GM19463 (cell line): ENCODE measurements at regions not wholly inside any gene's neighbourhood (a gene's known extent, or its start where the extent isn't known, plus 50 kb on each side); places are given as distances from the start of the nearest gene placed in this dataset.
"Not testable (repeated sequence)": the region's sequence is repeated elsewhere in the genome, so short reads cannot be mapped to it uniquely, and the experiment has no call there.

Source experiments
- ATAC-seq: cut with Tn5 transposase; IDR thresholded peaks from one replicate; pipeline ENCODE4 v1.9.1; 2021; ENCODE audit warnings: mild to moderate bottlenecking, moderate library complexity; ENCODE audit not compliant: unreplicated experiment

DNA sequence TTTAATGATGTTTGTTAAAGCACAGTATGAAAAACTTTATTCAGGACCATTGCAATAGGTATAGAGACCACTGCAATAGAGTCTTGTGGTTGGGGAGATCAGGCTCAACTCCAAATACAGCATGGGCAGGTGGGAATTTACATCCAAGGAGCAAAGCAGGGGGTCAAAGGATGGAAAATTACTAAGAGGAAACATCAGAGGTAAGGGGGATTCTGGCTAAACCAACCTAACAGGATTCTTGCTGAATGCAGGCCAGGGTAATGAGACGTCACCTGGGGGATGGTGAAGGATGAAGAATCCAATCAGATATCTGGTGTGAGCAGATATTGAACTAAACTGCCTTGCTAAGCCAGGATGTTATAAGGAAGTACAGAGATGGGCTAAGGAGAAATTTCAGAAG, 126.6 kb upstream of the MIR17HG start:
- no peak for ATAC-seq

DNA sequence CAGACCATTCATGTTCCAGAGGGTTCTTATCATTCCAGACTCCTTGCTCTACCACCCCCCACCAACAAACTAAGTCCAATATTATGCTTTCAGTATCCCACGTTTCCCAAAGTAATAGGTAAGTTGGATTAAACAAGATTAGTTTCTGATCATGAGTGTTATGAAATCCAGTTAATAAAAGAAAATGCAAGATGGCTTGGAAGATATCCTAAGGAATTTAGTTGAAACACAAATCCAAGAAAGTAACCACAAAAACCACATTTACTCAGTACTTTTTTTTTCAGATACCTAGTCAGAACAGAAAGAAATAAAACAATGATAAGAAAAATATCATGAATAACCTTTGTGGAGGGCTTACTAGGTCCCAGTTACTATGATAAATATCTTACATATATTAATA, 119.4 kb upstream of the MIR17HG start:
- no peak for ATAC-seq

DNA sequence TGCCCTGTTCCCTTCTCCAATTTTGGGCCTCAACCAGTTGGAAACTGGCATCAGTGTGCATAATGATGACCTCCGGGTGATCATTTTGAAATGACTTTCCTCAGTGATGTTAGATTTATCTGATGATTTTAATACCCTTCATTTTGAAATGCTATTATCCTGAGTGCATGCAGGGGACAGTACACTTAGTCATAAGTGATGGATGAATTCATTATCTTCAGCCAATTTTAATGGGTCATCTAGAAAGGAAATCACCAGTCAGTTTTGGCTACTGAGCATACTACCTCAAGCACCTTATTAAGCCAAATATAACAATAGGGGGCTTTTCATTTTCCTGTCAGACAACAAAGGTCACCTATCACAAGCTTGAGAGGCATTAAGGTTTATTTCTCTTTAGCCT, 118.5 kb upstream of the MIR17HG start:
- ATAC-seq = no peak

DNA sequence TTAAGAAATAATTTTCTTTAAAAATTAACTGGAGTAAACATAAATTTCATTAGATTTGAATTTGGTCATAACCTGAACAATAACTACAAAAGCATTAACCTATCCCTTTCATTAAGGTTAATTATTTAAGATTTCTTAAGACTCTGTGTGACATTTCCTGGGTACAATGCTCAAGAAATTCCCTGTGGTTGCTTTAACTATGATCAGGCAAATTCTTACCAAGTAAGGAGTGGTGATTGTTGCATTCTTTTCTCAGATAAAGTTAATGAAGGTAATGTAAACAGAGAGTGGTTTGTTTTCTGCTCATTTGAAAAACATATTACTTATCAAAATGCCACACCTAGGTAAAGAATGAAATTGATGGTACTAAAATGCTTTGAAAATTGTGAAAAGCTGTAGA, 114.8 kb upstream of the MIR17HG start:
- ATAC-seq = no peak

DNA sequence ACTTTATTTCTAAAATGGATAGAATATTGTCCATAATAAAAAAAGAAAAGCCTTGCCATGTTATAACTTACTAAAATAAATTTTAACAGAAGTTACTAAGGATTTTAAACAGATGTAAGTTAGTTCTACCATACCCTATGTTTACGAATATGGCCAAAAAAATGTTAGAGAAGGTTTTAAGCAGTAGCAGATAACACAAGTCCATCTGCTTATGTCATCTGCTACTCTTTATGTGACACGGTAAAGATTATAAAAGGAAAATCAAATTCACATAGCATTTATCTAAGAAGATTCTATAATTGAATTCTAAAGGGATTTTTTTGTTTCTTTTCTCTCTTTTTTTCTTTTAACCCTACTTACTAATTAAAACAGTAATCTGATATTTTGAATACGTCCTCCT, 114.2 kb upstream of the MIR17HG start:
- no peak for ATAC-seq

DNA sequence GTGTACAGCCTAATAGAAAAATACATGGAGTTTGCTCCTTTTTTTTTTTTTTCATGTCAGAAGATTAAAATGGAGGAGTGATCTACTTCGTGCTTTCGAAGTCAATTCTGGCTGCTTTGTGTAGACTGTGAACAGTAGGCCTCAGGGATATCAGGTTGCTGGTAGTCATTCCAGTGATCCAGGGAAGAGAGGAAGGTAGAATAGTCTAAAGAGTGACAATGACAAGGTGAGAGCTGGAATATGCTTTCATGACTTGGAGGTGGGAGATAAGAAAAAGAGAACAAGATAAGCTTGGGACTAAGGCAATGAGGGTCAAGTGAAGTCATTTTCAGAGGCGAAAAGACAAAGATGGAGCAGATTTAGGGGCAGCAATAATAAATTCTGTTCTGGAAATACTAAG, 111.3 kb upstream of the MIR17HG start:
- ATAC-seq = no peak

DNA sequence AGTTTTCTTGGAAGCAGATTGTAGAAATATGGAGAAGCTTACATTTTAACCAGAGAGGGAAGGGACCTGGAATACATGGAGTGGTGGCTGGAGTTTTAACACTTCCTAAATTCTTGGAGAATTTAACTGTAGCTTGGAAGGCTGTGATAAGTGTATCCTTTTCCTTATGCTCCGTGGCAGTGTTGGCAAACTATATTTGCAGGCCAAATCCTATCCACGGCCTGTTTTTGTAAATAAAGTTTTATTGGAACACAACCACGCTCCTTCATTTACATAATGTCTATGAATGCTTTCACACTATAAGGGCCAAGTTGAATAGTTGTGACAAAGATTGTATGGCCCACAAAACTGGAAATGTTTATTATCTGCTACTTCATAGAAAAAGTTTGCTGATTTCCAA, 110.6 kb upstream of the MIR17HG start:
- ATAC-seq = no peak

DNA sequence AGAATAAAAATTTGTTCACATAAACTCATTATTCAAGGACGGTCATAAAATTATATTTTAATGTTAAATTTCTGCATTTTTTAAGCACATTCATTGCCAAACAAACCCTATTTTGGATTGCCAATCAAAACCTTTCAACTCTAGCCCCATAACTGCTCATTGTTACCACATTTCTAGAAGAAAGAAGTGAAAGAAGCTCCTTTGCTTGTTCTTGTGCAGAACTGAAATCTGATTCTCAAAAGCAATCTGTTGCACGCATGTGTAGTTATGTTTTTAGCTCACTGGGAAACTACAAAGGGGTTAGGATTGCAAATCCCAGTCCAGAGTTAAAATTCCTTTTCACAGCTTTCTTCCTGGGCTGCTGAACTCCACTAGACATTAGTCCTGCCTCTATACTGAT, 109.5 kb upstream of the MIR17HG start:
- no peak for ATAC-seq

DNA sequence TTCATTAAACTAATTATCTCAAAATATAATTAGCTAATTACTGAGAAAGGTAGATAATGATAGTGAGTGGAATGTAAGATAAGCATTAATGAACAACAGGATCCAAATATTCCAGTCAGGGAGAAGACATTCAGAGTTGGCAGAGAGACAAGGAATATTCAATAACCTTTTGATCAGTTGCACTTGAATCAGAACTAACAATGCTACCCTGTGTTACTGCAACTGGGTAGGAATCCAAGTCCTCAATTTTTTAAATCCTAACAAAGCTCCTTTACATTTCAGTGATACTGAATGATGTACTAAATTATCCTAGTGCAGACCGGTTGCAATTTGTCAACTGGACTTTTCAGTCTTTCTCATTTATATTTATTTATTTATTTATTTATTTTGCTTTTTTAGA, 107.1 kb upstream of the MIR17HG start:
- ATAC-seq = no peak

DNA sequence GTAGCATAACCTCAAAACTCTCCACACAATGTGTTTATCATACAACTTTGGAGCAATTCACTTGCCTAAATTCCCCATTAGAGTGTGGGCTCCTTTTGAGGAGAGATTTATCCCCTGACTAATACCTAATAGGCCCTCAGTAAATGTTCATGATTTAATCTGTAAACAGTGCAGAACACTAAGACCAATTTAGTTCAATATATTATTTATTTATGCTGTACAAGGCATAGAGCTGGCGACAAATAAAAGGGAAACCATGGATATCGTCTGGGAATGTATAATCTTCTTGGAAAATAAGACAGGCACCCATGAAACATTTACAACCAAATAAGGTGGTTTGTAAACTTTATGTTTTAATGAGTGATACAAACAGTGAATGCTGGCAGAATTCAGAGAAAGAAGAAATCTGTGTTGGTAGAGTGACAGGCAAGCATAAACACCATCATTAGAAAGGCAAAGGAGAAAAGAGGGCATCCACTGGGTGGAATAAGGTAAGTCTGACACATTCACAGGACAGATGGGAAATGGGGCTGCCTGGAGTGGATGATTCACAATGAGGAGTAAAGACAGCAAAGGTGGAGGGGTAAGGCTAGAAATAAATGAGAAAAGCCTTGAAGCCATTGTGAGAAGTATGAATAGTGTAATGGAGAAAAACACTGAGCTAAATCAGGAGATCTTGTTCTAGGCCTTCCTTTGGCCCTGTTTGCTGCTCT, 106.1 kb upstream of the MIR17HG start:
- ATAC-seq = no peak

DNA sequence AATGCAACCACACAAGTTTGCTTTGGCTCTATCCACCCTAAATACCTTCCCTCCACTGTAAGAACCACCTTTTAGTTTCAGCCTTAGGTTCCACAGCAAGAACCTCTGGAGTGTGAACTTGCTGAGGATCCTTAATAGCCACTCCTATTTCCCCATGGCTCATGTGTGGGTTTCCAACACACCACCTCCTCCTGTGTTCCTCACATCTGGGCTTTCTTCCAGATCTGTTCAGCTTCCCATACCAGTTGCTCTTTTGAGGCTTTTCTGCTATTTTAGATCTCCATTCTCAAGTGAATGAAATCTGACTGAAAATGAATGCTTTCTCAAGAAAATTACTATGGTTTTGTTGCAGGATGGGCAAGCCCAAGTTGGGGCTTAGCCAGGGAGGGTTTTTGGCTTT, 104.8 kb upstream of the MIR17HG start:
- no peak for ATAC-seq

DNA sequence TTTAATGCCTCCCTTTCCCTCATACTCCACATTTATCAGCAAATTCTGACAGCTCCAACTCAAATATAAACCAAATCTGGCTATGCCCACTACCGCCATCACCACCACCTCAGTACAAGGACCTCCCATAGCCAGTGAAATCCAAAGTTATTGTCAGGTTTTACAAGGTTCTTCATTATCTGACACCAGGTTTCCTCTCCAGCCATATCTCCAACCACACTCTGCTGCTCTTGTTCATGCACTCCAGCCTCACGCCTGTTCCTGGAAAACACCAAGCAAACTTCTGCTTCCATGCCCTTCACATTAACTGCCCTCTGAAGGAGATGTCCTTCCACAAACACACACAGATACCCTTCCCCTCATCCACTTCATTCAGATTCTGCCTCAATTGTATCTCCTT, 102.2 kb upstream of the MIR17HG start:
- no peak for ATAC-seq

DNA sequence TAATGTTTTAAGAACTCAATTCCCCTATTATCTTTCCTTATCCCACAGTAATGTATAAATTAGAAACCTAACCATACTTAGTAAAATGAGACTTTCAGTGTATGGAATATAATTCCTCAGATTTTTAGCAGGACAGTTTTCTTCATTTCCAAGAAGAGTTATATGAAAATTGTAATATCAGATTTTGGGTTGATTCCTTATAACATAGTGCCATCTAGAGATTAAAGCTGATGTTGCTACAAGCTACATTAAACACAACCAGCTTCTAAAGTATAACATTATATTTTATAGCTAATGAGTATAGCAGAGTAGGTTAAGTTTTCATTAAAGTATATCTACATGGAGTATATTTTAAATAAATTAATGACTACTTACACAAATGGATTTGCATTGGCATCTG, 99.7 kb upstream of the MIR17HG start:
- ATAC-seq = no peak

DNA sequence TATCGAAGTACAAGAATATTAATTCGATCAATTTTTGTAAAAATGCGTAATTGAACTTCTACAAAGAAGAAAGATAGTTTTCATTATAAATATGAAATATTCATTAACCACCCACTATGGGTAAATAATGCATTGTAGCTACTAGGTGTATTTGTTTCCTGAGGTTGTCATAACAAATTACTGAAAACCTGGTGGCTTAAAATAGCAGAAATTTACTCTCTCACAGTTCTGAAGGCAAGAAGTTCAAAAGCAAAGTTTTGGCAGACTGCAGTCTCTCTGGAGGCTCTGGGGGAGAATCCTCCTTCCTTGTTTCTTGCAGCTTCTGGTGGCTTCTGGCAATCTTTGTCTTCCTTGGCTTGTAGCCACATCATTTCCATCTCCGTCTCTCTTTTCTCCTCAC, 99.2 kb upstream of the MIR17HG start:
- ATAC-seq = no peak

DNA sequence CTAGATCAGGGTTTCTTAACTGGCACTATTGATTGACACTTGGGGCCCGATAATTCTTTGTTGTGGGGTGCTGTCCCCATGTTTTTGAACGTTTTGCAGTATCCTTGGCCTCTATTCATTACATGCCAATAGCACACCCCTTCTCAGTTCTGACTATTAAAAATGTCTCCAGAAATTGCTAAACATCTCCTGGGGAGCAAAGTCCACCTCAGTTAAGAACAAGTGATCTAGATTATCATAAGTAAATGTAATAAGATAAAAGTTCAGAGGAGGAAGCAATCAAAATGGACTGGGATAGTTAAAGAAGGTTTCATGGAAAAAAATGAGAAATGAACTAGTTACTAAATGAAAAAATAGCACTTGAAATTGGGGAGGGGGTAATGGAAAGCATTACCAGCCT, 98.1 kb upstream of the MIR17HG start:
- ATAC-seq = no peak

DNA sequence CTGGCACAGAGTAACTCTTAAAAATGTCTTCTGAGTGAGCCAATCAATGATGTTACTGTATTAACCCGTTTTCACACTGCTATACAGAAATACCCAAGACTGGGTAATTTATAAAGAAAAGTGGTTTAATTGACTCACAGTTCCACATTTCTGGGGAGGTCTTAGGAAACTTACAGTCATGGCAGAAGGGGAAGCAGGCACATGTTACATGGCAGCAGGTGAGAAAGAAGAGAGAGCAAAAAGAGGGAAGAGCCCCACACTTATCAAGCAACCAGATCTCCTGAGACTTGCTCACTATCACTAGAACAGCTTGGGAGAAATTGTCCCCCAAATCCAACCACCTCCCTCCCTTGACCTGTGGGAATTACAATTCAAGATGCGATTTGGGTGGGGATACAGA, 97.6 kb upstream of the MIR17HG start:
- ATAC-seq = no peak

DNA sequence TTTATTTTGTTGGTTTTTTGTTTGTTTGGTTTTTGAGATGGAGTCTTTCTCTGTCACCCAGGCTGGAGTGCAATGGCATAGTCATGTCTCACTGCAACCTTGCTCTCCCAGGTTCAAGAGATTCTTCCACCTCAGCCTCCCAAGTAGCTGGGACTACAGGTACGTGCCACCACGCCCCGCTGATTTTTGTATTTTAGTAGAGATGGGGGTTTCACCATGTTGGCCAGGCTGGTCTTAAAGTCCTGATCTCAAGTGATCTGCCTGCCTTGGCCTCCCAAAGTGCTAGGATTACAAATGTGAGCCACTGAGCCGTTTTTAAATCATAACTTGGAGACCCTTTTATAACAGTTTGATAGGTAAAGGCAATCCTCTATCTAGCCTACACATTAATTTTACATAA, 95.9 kb upstream of the MIR17HG start:
- not testable (repeated sequence) for ATAC-seq

DNA sequence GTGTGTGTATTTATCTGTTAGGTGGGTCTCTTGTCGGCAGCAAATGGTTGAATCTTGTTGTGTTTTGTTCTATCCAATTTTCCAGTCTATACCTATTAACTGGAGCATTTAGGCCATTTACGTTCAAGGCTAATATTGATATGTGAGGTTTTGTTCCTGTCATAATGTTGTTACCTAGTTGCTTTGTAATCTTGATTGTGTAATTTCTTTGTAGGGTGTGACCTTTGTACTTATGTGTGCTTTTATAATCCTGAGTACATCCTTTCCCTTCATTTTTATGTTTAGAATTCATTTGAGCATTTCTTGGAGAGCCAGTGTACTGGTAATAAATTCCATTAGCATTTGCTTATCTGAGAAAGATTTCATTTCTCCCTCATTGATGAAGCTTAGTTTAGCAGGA, 83.0 kb upstream of the MIR17HG start:
- no peak for ATAC-seq

DNA sequence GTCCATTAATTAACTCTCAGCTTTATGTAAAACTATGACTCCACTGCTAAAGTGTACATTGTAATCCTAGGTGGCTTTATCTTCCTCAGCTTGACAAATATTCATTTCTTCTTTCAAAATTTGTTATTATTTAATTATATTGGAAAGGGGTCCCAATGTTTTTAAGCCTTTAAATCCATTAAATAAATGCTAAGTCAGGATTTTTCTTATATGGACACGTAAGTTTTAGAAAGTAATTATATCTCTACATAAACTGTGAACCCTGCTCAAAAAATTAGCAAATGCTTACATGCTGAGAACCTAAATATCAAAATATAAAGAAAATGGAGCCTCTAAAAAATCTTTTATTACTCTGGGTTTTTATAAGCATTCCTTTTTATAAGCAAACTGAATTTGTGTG, 78.2 kb upstream of the MIR17HG start:
- ATAC-seq = no peak

DNA sequence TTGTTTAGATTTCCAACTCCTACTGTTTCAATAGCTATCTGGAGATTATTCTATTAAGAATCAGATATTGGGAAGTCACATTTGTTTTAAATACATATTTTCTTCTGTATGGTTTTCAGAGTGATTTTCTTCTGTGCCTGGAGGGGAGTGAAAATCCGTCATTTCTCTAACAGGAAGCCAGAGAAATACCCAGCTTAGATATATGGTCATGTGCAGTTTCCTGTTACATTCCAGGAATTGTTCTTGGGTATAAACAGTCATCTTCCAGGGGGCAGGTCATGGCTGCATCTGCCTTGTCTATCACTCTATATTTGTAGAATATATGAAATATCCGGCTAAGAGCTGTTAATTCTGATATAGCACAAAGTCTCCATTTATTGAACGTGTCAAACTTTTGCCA, 77.5 kb upstream of the MIR17HG start:
- no peak for ATAC-seq

DNA sequence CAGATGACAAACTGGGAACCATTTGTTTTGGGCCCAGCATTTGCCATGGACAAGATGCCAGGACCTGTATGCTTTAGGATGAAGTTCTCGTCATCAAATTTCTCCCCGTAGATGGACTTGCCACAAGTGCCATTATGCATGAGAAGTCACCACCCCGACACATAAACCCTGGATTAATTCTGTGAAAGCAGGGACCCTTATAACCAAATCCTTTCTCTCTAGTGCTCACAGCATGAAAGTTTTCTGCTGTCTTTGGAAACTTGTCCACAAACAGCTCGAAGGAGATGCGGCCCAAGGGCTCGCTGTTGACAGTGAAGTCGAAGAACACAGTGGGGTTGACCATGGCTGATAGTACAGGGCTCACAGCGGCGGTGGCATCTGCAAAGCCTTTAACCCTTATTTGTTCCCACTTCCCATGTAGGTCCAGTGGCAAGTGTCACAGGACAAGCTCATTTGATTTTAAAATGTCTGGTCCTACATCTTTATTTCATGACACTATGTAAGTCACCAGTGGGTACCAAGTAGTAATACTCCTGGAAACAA, 75.2 kb upstream of the MIR17HG start:
- no peak for ATAC-seq

DNA sequence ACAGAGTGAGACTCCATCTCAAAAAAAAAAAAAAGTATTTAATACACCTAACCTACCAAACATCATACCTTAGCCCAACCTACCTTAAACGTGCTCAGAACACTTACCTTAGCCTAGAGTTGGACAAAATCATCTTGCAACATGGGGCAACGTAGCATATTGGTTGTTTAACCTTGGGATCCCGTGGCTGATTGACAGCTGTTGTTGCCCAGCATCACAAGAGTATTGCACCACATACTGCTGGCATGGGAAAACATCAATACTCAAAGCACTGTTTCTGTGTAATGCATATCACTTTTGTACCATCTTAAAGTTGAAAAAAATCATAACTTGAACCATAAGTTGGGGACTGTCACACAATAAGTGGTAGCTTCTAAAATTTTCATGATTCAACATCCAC, 73.8 kb upstream of the MIR17HG start:
- no peak for ATAC-seq

DNA sequence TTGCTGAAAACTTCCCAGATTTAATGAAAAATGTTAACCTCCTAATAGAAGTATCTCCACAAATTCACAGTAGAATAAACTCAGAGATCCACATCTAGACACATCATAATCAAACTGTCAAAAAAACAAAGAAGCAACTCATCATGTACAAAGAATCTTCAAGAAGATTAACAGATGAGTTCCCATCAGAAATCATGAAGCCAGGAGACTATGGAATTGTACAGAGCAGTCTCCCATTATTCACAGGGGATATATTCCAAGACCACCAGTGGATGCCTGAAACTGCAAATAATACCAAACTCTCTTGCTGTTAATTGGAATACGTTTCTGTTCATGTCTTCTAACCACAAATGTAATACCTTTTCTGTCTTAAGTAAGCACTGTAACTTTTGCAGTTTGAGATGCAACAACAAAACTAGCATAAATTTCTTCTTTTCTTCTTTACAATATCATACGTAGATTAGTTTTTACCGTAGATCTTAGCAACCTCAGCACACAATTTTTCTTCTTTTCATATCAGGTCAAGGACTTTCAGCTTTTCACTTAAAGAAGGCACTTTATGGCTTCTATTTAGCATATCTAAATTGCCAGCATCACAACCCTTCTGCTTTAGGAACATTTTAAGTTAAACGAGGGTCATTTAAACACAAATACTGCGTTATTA, 70.3 kb upstream of the MIR17HG start:
- ATAC-seq = no peak
